GM12878 (cell line): ENCODE measurements at regions not wholly inside any gene's neighbourhood (a gene's known extent, or its start where the extent isn't known, plus 50 kb on each side); places are given as distances from the start of the nearest gene placed in this dataset.

Experiments used
- ATAC-seq: fragments of 200-7000 bp; cut with Tn5 transposase; 3 replicates; pipeline ENCODE4 v1.9.1; 2020; ENCODE audit warnings: mild to moderate bottlenecking, moderate library complexity
- BruUV-seq: library from RNA; stranded (reverse); fragments of 400-500 nt; replicated peaks from 2 replicates; lab custom pipeline; 2021; lab: Mats Ljungman, UMichigan
- CTCF ChIA-PET: fragments of 300-600 bp; sonication (Branson Sonifier 250); formaldehyde crosslinking; extraction: SDS; loops from one replicate; lab custom pipeline; 2021; ENCODE audit warnings: inconsistent platforms; lab: Yijun Ruan, JAX
- POLR2A ChIA-PET: fragments of 350-600 bp; formaldehyde crosslinking; extraction: SDS; loops from one replicate; lab custom pipeline; 2021; ENCODE audit warnings: inconsistent platforms; lab: Charles Lee
- RAD21 ChIA-PET: fragments of 300-600 bp; sonication (Branson Sonifier 250); formaldehyde crosslinking; loops from one replicate; lab custom pipeline; 2023; ENCODE audit warnings: antibody characterized with exemption; ENCODE audit not compliant: unreplicated experiment; lab: Charles Lee
- SMC1A ChIA-PET: fragments of 300-600 bp; sonication (Branson Sonifier 250); formaldehyde crosslinking; loops from one replicate; lab custom pipeline; 2023; ENCODE audit not compliant: unreplicated experiment, uncharacterized antibody; lab: Charles Lee
- DNase-seq: peaks from one replicate; pipeline ENCODE4 v3.0.0-alpha.2; 2011; ENCODE audit warnings: low read depth, low spot score
- FAIRE-seq: peaks from 3 replicates; lab custom pipeline; 2011; peaks lifted over from hg19 to GRCh38; lab: Jason Lieb, UNC
- H2AFZ ChIP-seq: 2 replicates; pipeline ENCODE4 v1.6.0; 2011; ENCODE audit warnings: low read depth, low read length, control low read depth; ENCODE audit not compliant: control insufficient read depth
- H3K27ac ChIP-seq: 2 replicates; pipeline ENCODE4 v1.5.1; 2011; ENCODE audit warnings: control low read depth; ENCODE audit not compliant: control insufficient read depth, insufficient read depth
- H3K27me3 ChIP-seq, 2 experiments: replicated peaks in 1 of 2; 2 replicates each; pipeline versions ENCODE4 v1.6.0 to v1.6.1; 2011; ENCODE audit warnings: low read length in 1 of 2; ENCODE audit not compliant: control insufficient read depth in 2 of 2, insufficient read depth in 2 of 2
- H3K36me3 ChIP-seq, 2 experiments: 2 replicates each; pipeline ENCODE4 v1.5.1; 2011; ENCODE audit warnings: low read length in 1 of 2; ENCODE audit not compliant: control insufficient read depth in 2 of 2, insufficient read depth in 2 of 2
- H3K4me1 ChIP-seq: 2 replicates; pipeline ENCODE4 v1.6.1; 2011; ENCODE audit warnings: mild to moderate bottlenecking, low read length, moderate library complexity, mixed read lengths; ENCODE audit not compliant: control insufficient read depth, insufficient read depth
- H3K4me2 ChIP-seq: 2 replicates; pipeline ENCODE4 v1.6.0; 2011; ENCODE audit warnings: control low read depth; ENCODE audit not compliant: control insufficient read depth, insufficient read depth
- H3K4me3 ChIP-seq: fragments of 200-600 bp; sonication (generic); 2 replicates; pipeline ENCODE4 v1.5.1; 2016
- H3K79me2 ChIP-seq: 2 replicates; pipeline ENCODE4 v1.6.0; 2011; ENCODE audit warnings: low read length; ENCODE audit not compliant: control insufficient read depth, insufficient read depth
- H3K9ac ChIP-seq: 2 replicates; pipeline ENCODE4 v1.8.0; 2011; ENCODE audit warnings: low read length, control low read depth, mixed read lengths; ENCODE audit not compliant: control insufficient read depth, insufficient read depth
- H3K9me3 ChIP-seq: replicated peaks from 3 replicates; pipeline ENCODE4 v1.5.1; 2011; ENCODE audit warnings: mild to moderate bottlenecking, low read length; ENCODE audit not compliant: control insufficient read depth, insufficient read depth
- H4K20me1 ChIP-seq: 2 replicates; pipeline ENCODE4 v1.6.0; 2011; ENCODE audit not compliant: control insufficient read depth, insufficient read depth
- ASH2L ChIP-seq: fragments of 300-600, 200-600 bp; sonication (generic); IDR thresholded peaks from 2 replicates; pipeline ENCODE4 v1.6.1; 2017; ENCODE audit warnings: low read depth, mild to moderate bottlenecking, borderline replicate concordance
- DPF2 ChIP-seq: fragments of 450-650 bp; IDR thresholded peaks from 2 replicates; pipeline ENCODE4 v1.6.1; 2017; ENCODE audit warnings: mild to moderate bottlenecking
- ESRRA ChIP-seq: IDR thresholded peaks from 2 replicates; pipeline ENCODE4 v1.6.1; 2012; ENCODE audit warnings: mild to moderate bottlenecking, low read length, improper control_type of control experiment
- FOXK2 ChIP-seq: fragments of 450-650 bp; IDR thresholded peaks from 2 replicates; pipeline ENCODE4 v1.6.1; 2017; ENCODE audit warnings: mild to moderate bottlenecking, moderate library complexity
- FOXM1 ChIP-seq: IDR thresholded peaks from 2 replicates; pipeline ENCODE4 v1.6.1; 2012; ENCODE audit warnings: low read depth, mild to moderate bottlenecking, inconsistent platforms, low read length, moderate library complexity
- IKZF1 ChIP-seq: fragments of 450-650 bp; conservative IDR thresholded peaks from 2 replicates; pipeline ENCODE4 v1.6.1; 2017; ENCODE audit warnings: antibody characterized with exemption, mild to moderate bottlenecking
- MTA3 ChIP-seq: IDR thresholded peaks from 2 replicates; pipeline ENCODE4 v1.6.1; 2012; ENCODE audit warnings: low read length, inconsistent platforms, borderline replicate concordance
- NFYB ChIP-seq: IDR thresholded peaks from 2 replicates; pipeline ENCODE4 v1.6.1; 2011; ENCODE audit warnings: low read depth, mild to moderate bottlenecking, low read length, improper control_type of control experiment, moderate library complexity; ENCODE audit not compliant: insufficient read depth
- SIX5 ChIP-seq: IDR thresholded peaks from 2 replicates; pipeline ENCODE4 v1.6.1; 2011; ENCODE audit warnings: mild to moderate bottlenecking, low read depth, low read length, moderate library complexity; ENCODE audit not compliant: severe bottlenecking
- WGBS: methylation state at CpG from one replicate; pipeline ENCODE4 v1.1.6; 2016; ENCODE audit warnings: low lambda C conversion rate; ENCODE audit not compliant: insufficient replicate concordance, insufficient coverage; ENCODE audit errors: missing lambda C conversion rate; 5-methylcytosine and 5-hydroxymethylcytosine counted together
- in situ Hi-C: fragments of 300-500 bp; cut with MboI; formaldehyde crosslinking; loops from 9 replicates; pipeline ENCODE4 v1.14.3; 2018; ENCODE audit warnings: mixed read lengths
- intact Hi-C: fragments of 100-400 bp; cut with micrococcal nuclease; formaldehyde crosslinking; loops from one replicate; pipeline ENCODE4 v1.14.2; 2022; ENCODE audit not compliant: unreplicated experiment
- TF ChIP-seq, protein P1 (sequence below): fragments of 450-650 bp; IDR thresholded peaks from 2 replicates; pipeline ENCODE4 v1.6.1; 2016; ENCODE audit warnings: mild to moderate bottlenecking
- TF ChIP-seq, protein P2 (sequence below): fragments of 450-650 bp; formaldehyde crosslinking; IDR thresholded peaks from 2 replicates; pipeline ENCODE4 v1.5.0; 2022; ENCODE audit warnings: mild to moderate bottlenecking, missing genetic modification characterization

DNA sequence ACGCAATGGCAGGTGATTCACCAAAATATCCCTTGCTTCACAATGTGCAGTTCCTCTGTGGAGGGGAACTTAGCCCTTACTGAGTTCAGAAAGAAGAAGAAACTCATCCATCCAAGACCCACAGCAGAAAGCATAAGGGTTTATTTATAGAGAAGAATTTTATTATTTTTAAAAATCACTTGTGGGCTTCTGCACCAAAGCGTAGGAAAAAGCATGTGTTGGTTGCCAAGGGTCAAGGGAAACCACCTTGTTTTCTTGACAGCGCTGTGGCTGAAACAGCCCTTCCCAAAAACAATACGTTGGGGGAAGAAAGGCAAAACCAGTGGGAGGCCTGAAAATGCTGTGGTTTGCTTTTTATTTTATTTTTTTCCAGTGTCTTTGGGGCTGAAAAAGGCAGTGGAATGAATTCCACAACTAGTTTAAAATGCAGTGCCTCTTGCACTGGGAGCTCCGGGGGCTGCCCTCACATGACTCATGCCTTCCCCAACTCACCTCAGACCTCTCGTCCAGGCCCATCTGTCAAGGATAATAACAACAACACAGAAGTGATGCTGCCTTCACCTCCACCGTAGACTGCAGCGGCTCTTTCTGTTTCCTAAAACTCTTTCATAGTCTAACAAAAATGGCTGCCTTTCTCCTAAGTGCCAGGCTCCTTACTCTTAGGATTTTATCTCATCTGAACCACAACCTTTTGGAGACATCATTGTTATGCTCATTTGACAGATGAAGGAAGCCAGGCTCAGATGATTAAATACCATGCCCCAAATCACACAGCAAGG, 224.2 kb upstream of the JUN start (continued):
- peak; percentile 88 for TF ChIP-seq IKZF1
- peak; percentile 61 for TF ChIP-seq DPF2
- peak; percentile 85; the same call in 1 of the 2 replicates for TF ChIP-seq FOXM1
- no peak for TF ChIP-seq ASH2L

DNA sequence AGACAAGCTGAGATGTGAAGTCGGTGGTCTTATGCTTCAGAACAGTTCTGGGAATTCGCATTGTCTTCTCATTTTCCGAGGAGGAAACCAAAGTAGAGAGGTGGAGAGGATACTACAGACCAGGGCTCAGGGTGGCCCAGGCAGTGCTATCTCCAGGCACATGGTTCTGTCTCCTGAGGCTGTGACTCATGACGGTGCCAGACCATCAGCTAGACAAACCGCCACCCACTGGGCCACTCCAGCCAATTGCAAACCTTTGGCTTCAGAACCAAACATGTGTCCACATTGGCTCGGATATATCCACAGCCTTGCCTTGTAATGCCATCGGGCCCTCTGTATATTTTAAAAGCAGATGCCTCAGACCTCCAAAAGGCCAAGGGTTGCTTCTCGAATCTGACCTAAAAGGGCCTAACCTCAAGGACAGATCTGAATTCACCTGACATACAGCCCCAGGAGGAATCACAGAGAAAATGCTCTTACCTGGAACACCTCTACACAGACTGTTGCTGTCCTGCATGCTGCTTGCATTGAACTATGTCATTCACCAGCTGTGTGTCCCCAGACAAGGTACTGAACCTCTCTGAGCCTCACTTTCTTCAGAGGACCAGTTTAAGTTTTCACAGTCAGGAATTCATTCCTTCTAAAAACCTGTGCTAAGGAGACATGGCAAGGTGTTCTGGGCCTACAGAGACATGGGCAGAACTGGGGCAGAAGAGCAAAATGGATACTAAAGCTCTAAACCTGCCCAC, 224.9 kb upstream of the JUN start:
- Histone ChIP-seq H3K79me2 (no peaks in the 10 kb centered on the region), H3K9ac (no peak overlapping the region), H4K20me1 (no peaks in the 10 kb centered on the region), H3K4me2 (peak overlapping the region; percentile 78; the same call in 1 of the 2 replicates), H2AFZ (no peak overlapping the region), H3K9me3 (no peaks in the 10 kb centered on the region), H3K4me1 (peaks cover 62% of the 10 kb centered on the region), H3K27ac (peak overlapping the region; percentile 15; the same call in 1 of the 2 replicates), H3K36me3 (no peaks in the 10 kb centered on the region), H3K27me3 (no peaks in the 10 kb centered on the region), H3K4me3 (no peak overlapping the region)
- ChIA-PET CTCF (no interaction called here), POLR2A (no interaction called here), RAD21 (interaction anchor here (0.9 to 1.6 kb wide), 5 partner anchors 12 to 264 kb away, joined by 3 to 7 read pairs (median 4); no protein-coding TSS in a partner anchor), SMC1A (interaction anchor here (1.0 to 2.2 kb wide), 2 partner anchors 40 to 43 kb away, joined by 3 to 13 read pairs; no protein-coding TSS in a partner anchor)
- intact Hi-C loops (loop anchor here (5.0 kb wide), 4 partner anchors 106 to 226 kb away; partner anchors contain the start of gene JUN), in situ Hi-C loops (no loop called here)
- FAIRE-seq (no peak), DNase-seq (no peak), ATAC-seq (no peak)
- BruUV-seq, result no TSS peak
- 57% methylated on average over 8 of the region's 8 CpGs for WGBS
- TF ChIP-seq FOXK2 (no peak), NFYB (peak; percentile 75), ESRRA (no peak), MTA3 (no peak), SIX5 (no peak)
- TF ChIP-seq, protein P1, sequence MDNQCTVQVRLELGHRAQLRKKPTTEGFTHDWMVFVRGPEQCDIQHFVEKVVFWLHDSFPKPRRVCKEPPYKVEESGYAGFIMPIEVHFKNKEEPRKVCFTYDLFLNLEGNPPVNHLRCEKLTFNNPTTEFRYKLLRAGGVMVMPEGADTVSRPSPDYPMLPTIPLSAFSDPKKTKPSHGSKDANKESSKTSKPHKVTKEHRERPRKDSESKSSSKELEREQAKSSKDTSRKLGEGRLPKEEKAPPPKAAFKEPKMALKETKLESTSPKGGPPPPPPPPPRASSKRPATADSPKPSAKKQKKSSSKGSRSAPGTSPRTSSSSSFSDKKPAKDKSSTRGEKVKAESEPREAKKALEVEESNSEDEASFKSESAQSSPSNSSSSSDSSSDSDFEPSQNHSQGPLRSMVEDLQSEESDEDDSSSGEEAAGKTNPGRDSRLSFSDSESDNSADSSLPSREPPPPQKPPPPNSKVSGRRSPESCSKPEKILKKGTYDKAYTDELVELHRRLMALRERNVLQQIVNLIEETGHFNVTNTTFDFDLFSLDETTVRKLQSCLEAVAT, result 0 out of 2 replicates have a peak, but pooled peaks have one; percentile 18
- TF ChIP-seq, protein P2, sequence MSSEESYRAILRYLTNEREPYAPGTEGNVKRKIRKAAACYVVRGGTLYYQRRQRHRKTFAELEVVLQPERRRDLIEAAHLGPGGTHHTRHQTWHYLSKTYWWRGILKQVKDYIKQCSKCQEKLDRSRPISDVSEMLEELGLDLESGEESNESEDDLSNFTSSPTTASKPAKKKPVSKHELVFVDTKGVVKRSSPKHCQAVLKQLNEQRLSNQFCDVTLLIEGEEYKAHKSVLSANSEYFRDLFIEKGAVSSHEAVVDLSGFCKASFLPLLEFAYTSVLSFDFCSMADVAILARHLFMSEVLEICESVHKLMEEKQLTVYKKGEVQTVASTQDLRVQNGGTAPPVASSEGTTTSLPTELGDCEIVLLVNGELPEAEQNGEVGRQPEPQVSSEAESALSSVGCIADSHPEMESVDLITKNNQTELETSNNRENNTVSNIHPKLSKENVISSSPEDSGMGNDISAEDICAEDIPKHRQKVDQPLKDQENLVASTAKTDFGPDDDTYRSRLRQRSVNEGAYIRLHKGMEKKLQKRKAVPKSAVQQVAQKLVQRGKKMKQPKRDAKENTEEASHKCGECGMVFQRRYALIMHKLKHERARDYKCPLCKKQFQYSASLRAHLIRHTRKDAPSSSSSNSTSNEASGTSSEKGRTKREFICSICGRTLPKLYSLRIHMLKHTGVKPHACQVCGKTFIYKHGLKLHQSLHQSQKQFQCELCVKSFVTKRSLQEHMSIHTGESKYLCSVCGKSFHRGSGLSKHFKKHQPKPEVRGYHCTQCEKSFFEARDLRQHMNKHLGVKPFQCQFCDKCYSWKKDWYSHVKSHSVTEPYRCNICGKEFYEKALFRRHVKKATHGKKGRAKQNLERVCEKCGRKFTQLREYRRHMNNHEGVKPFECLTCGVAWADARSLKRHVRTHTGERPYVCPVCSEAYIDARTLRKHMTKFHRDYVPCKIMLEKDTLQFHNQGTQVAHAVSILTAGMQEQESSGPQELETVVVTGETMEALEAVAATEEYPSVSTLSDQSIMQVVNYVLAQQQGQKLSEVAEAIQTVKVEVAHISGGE (CRISPR knock-in tag), result no peak
